GM12892 (cell line): ENCODE measurements at regions not wholly inside any gene's neighbourhood (a gene's known extent, or its start where the extent isn't known, plus 50 kb on each side); places are given as distances from the start of the nearest gene placed in this dataset.
"Not testable (repeated sequence)": the region's sequence is repeated elsewhere in the genome, so short reads cannot be mapped to it uniquely, and the experiment has no call there.

ENCODE experiments used
- POLR2A ChIP-seq: IDR thresholded peaks from 2 replicates; pipeline ENCODE4 v1.6.1; 2011; ENCODE audit warnings: low read depth, low read length, control low read depth
- POLR2AphosphoS5 ChIP-seq: IDR thresholded peaks from 2 replicates; pipeline ENCODE4 v1.6.1; 2011; ENCODE audit warnings: low read depth, low read length, control low read depth

- not testable (repeated sequence) for TF ChIP-seq POLR2AphosphoS5, POLR2A
These were observed 63.7 kb upstream of the CDH2 start for GRCh38 chr18:28240626-28241025.
